Endothelial cell of umbilical vein (primary cell): ENCODE measurements at regions not wholly inside any gene's neighbourhood (a gene's known extent, or its start where the extent isn't known, plus 50 kb on each side); places are given as distances from the start of the nearest gene placed in this dataset.

Source experiments
- BruUV-seq: library from RNA; stranded (reverse); fragments of 400-500 nt; replicated peaks from 2 replicates; lab custom pipeline; 2021; lab: Mats Ljungman, UMichigan
- CTCF ChIA-PET: fragments of 300-600, 350-600 bp; sonication (Branson Sonifier 250); formaldehyde crosslinking; loops from one replicate; lab custom pipeline; 2021; ENCODE audit warnings: antibody characterized with exemption, inconsistent platforms; lab: Charles Lee
- POLR2A ChIA-PET: fragments of 300-600, 350-600 bp; sonication (Branson Sonifier 250); formaldehyde crosslinking; loops from one replicate; lab custom pipeline; 2021; ENCODE audit warnings: antibody characterized with exemption, inconsistent platforms; lab: Charles Lee
- DNase-seq: peaks from one replicate; pipeline ENCODE4 v3.0.0-alpha.2; 2011; ENCODE audit warnings: low read depth, low spot score
- FAIRE-seq: peaks from 2 replicates; lab custom pipeline; 2011; peaks lifted over from hg19 to GRCh38; lab: Jason Lieb, UNC
- H2AFZ ChIP-seq: 2 replicates; pipeline ENCODE4 v1.6.0; 2012; ENCODE audit warnings: low read depth, low read length, control low read depth, inconsistent platforms
- H3K27ac ChIP-seq: 2 replicates; pipeline ENCODE4 v1.5.1; 2011; ENCODE audit warnings: low read depth, mild to moderate bottlenecking, control low read depth, low read length, moderate library complexity; ENCODE audit not compliant: insufficient read depth
- H3K27me3 ChIP-seq, 2 experiments: 2 replicates each; pipeline versions ENCODE4 v1.6.0 to v1.6.1; 2011; ENCODE audit warnings: low read length in 2 of 2, mixed read lengths in 1 of 2; ENCODE audit not compliant: control insufficient read depth in 2 of 2, insufficient read depth in 2 of 2
- H3K36me3 ChIP-seq, 2 experiments: 2 replicates in 1 of 2; 3 replicates in 1 of 2; pipeline ENCODE4 v1.5.1; 2011; ENCODE audit warnings: low read length in 2 of 2, mild to moderate bottlenecking in 1 of 2, moderate library complexity in 1 of 2; ENCODE audit not compliant: control insufficient read depth in 2 of 2, insufficient read depth in 2 of 2; ENCODE audit errors: extremely low read depth in 1 of 2
- H3K4me1 ChIP-seq: 3 replicates; pipeline ENCODE4 v1.5.1; 2011; ENCODE audit warnings: mild to moderate bottlenecking, low read length; ENCODE audit not compliant: control insufficient read depth, insufficient read depth; ENCODE audit errors: extremely low read depth
- H3K4me2 ChIP-seq: 2 replicates; pipeline ENCODE4 v1.6.1; 2011; ENCODE audit warnings: low read length, control low read depth, mixed read lengths; ENCODE audit not compliant: insufficient read depth
- H3K4me3 ChIP-seq, 3 experiments: fragments of 200-600 bp in 1 of 3; sonication (generic), shearing (Covaris generic) in 1 of 3; replicated peaks in 1 of 3; 2 replicates each; pipeline ENCODE4 v1.5.1; 2011 to 2016; ENCODE audit warnings: control low read depth in 3 of 3, low read length in 3 of 3, mild to moderate bottlenecking in 2 of 3, inconsistent platforms in 1 of 3, low read depth in 1 of 3, moderate library complexity in 1 of 3; ENCODE audit not compliant: insufficient read depth in 1 of 3
- H3K79me2 ChIP-seq: 2 replicates; pipeline ENCODE4 v1.6.0; 2012; ENCODE audit warnings: low read length, inconsistent platforms; ENCODE audit not compliant: control insufficient read depth, insufficient read depth
- H3K9ac ChIP-seq: replicated peaks from 2 replicates; pipeline ENCODE3; 2011; ENCODE audit warnings: low read length, control low read depth; ENCODE audit not compliant: insufficient read depth; ENCODE audit errors: extremely low read depth
- H3K9me1 ChIP-seq: replicated peaks from 3 replicates; pipeline ENCODE4 v1.6.0; 2011; ENCODE audit warnings: mild to moderate bottlenecking, low read length; ENCODE audit not compliant: control insufficient read depth, insufficient read depth; ENCODE audit errors: extremely low read depth
- H3K9me3 ChIP-seq: replicated peaks from 2 replicates; pipeline ENCODE4 v1.5.1; 2012; ENCODE audit warnings: low read length, inconsistent platforms; ENCODE audit not compliant: control insufficient read depth, insufficient read depth
- H4K20me1 ChIP-seq: replicated peaks from 2 replicates; pipeline ENCODE3; 2011; ENCODE audit warnings: mild to moderate bottlenecking, low read length; ENCODE audit not compliant: control insufficient read depth, insufficient read depth; ENCODE audit errors: extremely low read depth
- CTCF ChIP-seq, 2 donors: IDR thresholded peaks; 1 replicate in 1 of 2; 2 replicates in 1 of 2; pipeline ENCODE4 v1.5.1; 2011; ENCODE audit warnings: low read length in 2 of 2, mild to moderate bottlenecking in 2 of 2, moderate library complexity in 2 of 2, control low read depth in 1 of 2, inconsistent platforms in 1 of 2, low read depth in 1 of 2; ENCODE audit not compliant: insufficient read depth in 1 of 2; ENCODE audit errors: extremely low read depth in 1 of 2
- EZH2 ChIP-seq: IDR thresholded peaks from 2 replicates; pipeline ENCODE4 v1.6.1; 2012; ENCODE audit warnings: borderline replicate concordance, low read depth, mild to moderate bottlenecking, moderate library complexity, low read length, inconsistent platforms; ENCODE audit not compliant: severe bottlenecking
- FOS ChIP-seq: IDR thresholded peaks from 2 replicates; pipeline ENCODE4 v1.6.1; 2011; ENCODE audit warnings: mild to moderate bottlenecking, low read length, moderate library complexity, borderline replicate concordance; ENCODE audit not compliant: insufficient read depth
- GATA2 ChIP-seq: IDR thresholded peaks from 2 replicates; pipeline ENCODE4 v1.7.0; 2011; ENCODE audit warnings: low read depth, mild to moderate bottlenecking, moderate library complexity, mixed read lengths, low read length; ENCODE audit not compliant: insufficient read length, insufficient read depth
- JUN ChIP-seq: IDR thresholded peaks from 2 replicates; pipeline ENCODE4 v1.6.1; 2011; ENCODE audit warnings: borderline replicate concordance, low read depth; ENCODE audit not compliant: insufficient read length, insufficient read depth
- MAX ChIP-seq: IDR thresholded peaks from 2 replicates; pipeline ENCODE4 v1.6.1; 2011; ENCODE audit not compliant: insufficient read depth, insufficient read length
- MYC ChIP-seq: IDR thresholded peaks from one replicate; pipeline ENCODE4 v1.6.1; 2011; ENCODE audit warnings: mild to moderate bottlenecking, low read depth, low read length
- POLR2A ChIP-seq: IDR thresholded peaks from 2 replicates; pipeline ENCODE4 v1.6.1; 2012; ENCODE audit warnings: low read depth, mild to moderate bottlenecking, control low read depth, low read length
- POLR2AphosphoS5 ChIP-seq: IDR thresholded peaks from 2 replicates; pipeline ENCODE4 v1.6.1; 2012; ENCODE audit warnings: low read depth, mild to moderate bottlenecking, control low read depth, low read length, moderate library complexity; ENCODE audit not compliant: insufficient read depth
- dilution Hi-C: fragments of 300-500 bp; cut with MboI; formaldehyde crosslinking; loops from one replicate; pipeline ENCODE4 v1.15.0; 2019; ENCODE audit warnings: low sequenced_read_pairs; ENCODE audit not compliant: extremely low pct_ligation_motif_present
- intact Hi-C: fragments of 100-400 bp; cut with micrococcal nuclease; formaldehyde crosslinking; loops from one replicate; pipeline ENCODE4 v1.10.0; 2022

DNA sequence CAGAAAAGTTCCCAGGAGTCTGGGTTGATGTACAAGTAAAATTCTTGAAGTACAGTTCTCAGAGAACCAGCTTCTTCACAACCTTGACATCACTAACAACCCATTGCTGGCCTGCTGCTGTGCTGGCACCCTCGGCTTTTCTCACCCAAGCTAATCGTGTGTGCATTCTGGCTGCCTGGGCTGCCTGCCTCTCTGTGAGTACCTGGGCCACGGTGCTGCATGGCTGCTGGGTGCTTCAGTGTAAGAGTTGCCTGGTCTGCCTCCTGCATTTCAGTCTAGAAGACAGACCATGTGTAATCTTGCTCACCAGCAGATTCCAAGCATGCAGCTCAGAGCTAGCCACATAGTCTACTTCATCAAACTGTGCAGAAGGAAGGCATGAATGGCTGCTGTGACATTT lies 50.5 kb upstream of the MEDAG start:
- dilution Hi-C loops = no loop called here
- Histone ChIP-seq H3K4me3 (no peak overlapping the region), H3K9me1 (no peaks in the 10 kb centered on the region), H3K4me2 (no peak overlapping the region), H3K9me3 (no peaks in the 10 kb centered on the region), H3K4me1 (no peaks in the 10 kb centered on the region), H3K27me3 (peaks cover 2 to 7% of the 10 kb centered on the region in 2 experiments), H2AFZ (no peak overlapping the region), H3K9ac (no peak overlapping the region), H3K36me3 (no peaks in the 10 kb centered on the region), H3K79me2 (no peaks in the 10 kb centered on the region), H3K27ac (no peak overlapping the region), H4K20me1 (no peaks in the 10 kb centered on the region)
- TF ChIP-seq MYC (no peak), POLR2AphosphoS5 (no peak), GATA2 (no peak), MAX (no peak), EZH2 (no peak), JUN (no peak), CTCF (IDR thresholded peaks at IDR 0.05; ENCODE audit: extremely low read depth in 1 of 2, insufficient read depth in 1 of 2, low read depth in 1 of 2, low read length in 2 of 2) (no peak), POLR2A (no peak), FOS (no peak)
- BruUV-seq = no TSS peak
- ChIA-PET POLR2A (no interaction called here), CTCF (interaction anchor here (1.0 to 2.5 kb wide), 4 partner anchors 9 to 723 kb away, joined by 3 to 13 read pairs (median 8); no protein-coding TSS in a partner anchor)
- intact Hi-C loops = no loop called here
- FAIRE-seq = no peak
- DNase-seq = no peak
